GM23248 (cell line): ENCODE measurements at regions not wholly inside any gene's neighbourhood (a gene's known extent, or its start where the extent isn't known, plus 50 kb on each side); places are given as distances from the start of the nearest gene placed in this dataset.

Experiments used
- DNase-seq: peaks from one replicate; pipeline ENCODE4 v3.0.0-alpha.2; 2015
- H2AFZ ChIP-seq: fragments of 200-600 bp; sonication (generic); 2 replicates; pipeline ENCODE4 v1.6.1; 2016; ENCODE audit warnings: antibody characterized with exemption
- H3F3A ChIP-seq: fragments of 200-600 bp; sonication (generic); 2 replicates; pipeline ENCODE4 v1.6.1; 2016; ENCODE audit warnings: mild to moderate bottlenecking, antibody characterized with exemption, mixed run types; ENCODE audit not compliant: insufficient read depth
- H3K27ac ChIP-seq: fragments of 200-600 bp; sonication (generic); 2 replicates; pipeline ENCODE4 v1.5.1; 2016; ENCODE audit warnings: mild to moderate bottlenecking
- H3K27me3 ChIP-seq: fragments of 200-600 bp; sonication (generic); replicated peaks from 2 replicates; pipeline ENCODE4 v1.6.1; 2016; ENCODE audit warnings: mild to moderate bottlenecking; ENCODE audit not compliant: insufficient read depth
- H3K36me3 ChIP-seq: fragments of 200-600 bp; sonication (generic); 2 replicates; pipeline ENCODE4 v1.6.1; 2016; ENCODE audit warnings: low read depth, mild to moderate bottlenecking
- H3K4me1 ChIP-seq: fragments of 200-600 bp; sonication (generic); 2 replicates; pipeline ENCODE4 v1.6.1; 2016; ENCODE audit warnings: mild to moderate bottlenecking; ENCODE audit not compliant: insufficient read depth
- H3K4me2 ChIP-seq: fragments of 200-600 bp; sonication (generic); one replicate; pipeline ENCODE4 v1.6.1; 2016; ENCODE audit warnings: mild to moderate bottlenecking; ENCODE audit not compliant: unreplicated experiment
- H3K4me3 ChIP-seq: fragments of 200-600 bp; sonication (generic); 2 replicates; pipeline ENCODE4 v1.5.1; 2016; ENCODE audit warnings: mild to moderate bottlenecking
- H3K79me2 ChIP-seq: fragments of 200-600 bp; sonication (generic); 2 replicates; pipeline ENCODE4 v1.6.1; 2016; ENCODE audit warnings: mild to moderate bottlenecking; ENCODE audit not compliant: insufficient read depth
- H3K9ac ChIP-seq: fragments of 200-600 bp; sonication (generic); 2 replicates; pipeline ENCODE4 v1.6.1; 2016; ENCODE audit warnings: mild to moderate bottlenecking
- H3K9me2 ChIP-seq: fragments of 200-600 bp; sonication (generic); 2 replicates; pipeline ENCODE4 v1.6.1; 2016; ENCODE audit warnings: mixed run types, mild to moderate bottlenecking, moderate library complexity; ENCODE audit not compliant: insufficient read depth
- H3K9me3 ChIP-seq: fragments of 200-600 bp; sonication (generic); one replicate; pipeline ENCODE4 v1.6.1; 2017; ENCODE audit warnings: low read depth
- H4K20me1 ChIP-seq: fragments of 200-600 bp; sonication (generic); 2 replicates; pipeline ENCODE4 v1.6.0; 2016; ENCODE audit not compliant: insufficient read depth
- EZH2 ChIP-seq: fragments of 200-600 bp; sonication (generic); IDR thresholded peaks from 2 replicates; pipeline ENCODE4 v1.6.1; 2018; ENCODE audit warnings: antibody characterized with exemption, mild to moderate bottlenecking; ENCODE audit not compliant: insufficient read depth, poor library complexity, severe bottlenecking
- EZH2phosphoT487 ChIP-seq: fragments of 200-600 bp; sonication (generic); IDR thresholded peaks from 2 replicates; pipeline ENCODE4 v1.6.1; 2018; ENCODE audit warnings: antibody characterized with exemption, moderate library complexity, mild to moderate bottlenecking, low read depth; ENCODE audit not compliant: insufficient read depth
- WGBS, 2 experiments: methylation state at CpG; one replicate each; pipeline ENCODE4 v1.1.6; 2015 to 2017; ENCODE audit warnings: low lambda C conversion rate in 2 of 2, low coverage in 1 of 2; ENCODE audit errors: missing lambda C conversion rate in 2 of 2; 5-methylcytosine and 5-hydroxymethylcytosine counted together
- in situ Hi-C: fragments of 300-500 bp; cut with MboI; formaldehyde crosslinking; loops from 2 replicates; pipeline ENCODE4 v1.15.0; 2020

DNA sequence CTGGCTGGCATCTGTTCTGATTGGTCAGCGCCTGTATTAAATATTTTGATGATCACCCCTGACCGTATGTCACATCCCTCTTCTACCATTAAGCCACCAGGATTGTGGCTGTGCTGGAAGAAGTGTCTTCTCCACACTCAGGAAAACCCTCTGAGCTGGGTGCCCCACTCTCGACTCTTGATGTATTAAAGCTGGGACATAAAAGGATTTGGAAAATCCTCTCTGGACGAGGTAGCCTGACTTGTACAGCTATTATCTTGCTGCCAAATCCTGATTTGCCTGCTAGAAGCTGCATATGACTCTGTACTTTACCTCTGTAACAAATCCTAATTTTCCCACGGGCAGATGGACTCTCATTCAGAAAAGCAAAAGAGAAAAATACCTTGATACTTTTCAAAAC is 161.0 kb downstream of the SLC28A3 start:
- WGBS, 2 experiments, result 51 to 55% methylated on average over 5 of the region's 5 CpGs
- Histone ChIP-seq H3K9me3 (no peaks in the 10 kb centered on the region), H3K4me3 (no peak overlapping the region), H3K36me3 (no peaks in the 10 kb centered on the region), H3K4me2 (no peak overlapping the region), H3K9me2 (no peaks in the 10 kb centered on the region), H3K4me1 (peaks cover 17% of the 10 kb centered on the region), H3K27ac (no peak overlapping the region), H3K9ac (no peak overlapping the region), H3F3A (peaks cover 14% of the 10 kb centered on the region; the same call in 1 of the 2 replicates), H4K20me1 (no peaks in the 10 kb centered on the region), H3K79me2 (no peaks in the 10 kb centered on the region), H2AFZ (no peak overlapping the region), H3K27me3 (no peaks in the 10 kb centered on the region)
- DNase-seq, result no peak
- TF ChIP-seq EZH2phosphoT487, result no peak
- TF ChIP-seq EZH2, result no peak
- in situ Hi-C loops, result no loop called here

DNA sequence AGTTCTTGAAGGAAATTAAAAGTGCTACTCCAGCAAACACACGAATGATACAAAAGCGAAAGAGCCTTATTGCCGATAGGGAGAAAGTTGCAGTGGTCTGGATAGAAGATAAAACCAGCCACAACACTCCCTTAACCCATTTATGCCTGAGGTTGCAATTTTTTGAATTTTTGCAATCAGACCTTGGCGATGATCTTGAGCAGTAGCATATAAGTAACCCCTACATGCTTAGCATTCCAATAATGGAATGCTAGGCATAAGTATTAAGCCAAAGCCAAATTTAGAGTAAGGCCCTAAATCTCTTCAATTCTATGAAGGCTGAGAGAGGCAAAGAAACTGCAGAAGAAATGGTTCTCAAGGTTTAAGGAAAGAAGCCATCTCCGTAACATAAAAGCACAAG is 153.5 kb downstream of the SLC28A3 start:
- H3K4me1 ChIP-seq, result peaks cover 13% of the 10 kb centered on the region
- WGBS, 2 experiments, result 87% methylated on average over 5 of the region's 5 CpGs
- no peak overlapping the region for H2AFZ ChIP-seq
- H3K27ac ChIP-seq, result no peak overlapping the region
- H4K20me1 ChIP-seq, result no peaks in the 10 kb centered on the region
- H3K4me2 ChIP-seq, result no peak overlapping the region
- no peak overlapping the region for H3K9ac ChIP-seq
- H3K9me3 ChIP-seq, result no peaks in the 10 kb centered on the region
- in situ Hi-C loops, result no loop called here
- no peaks in the 10 kb centered on the region for H3K9me2 ChIP-seq
- no peaks in the 10 kb centered on the region for H3K36me3 ChIP-seq
- no peaks in the 10 kb centered on the region for H3K27me3 ChIP-seq
- TF ChIP-seq EZH2 (no peak), EZH2phosphoT487 (no peak)
- H3K79me2 ChIP-seq, result no peaks in the 10 kb centered on the region
- no peak overlapping the region for H3K4me3 ChIP-seq
- H3F3A ChIP-seq, result peaks cover 4% of the 10 kb centered on the region; the same call in 1 of the 2 replicates
- DNase-seq, result no peak

DNA sequence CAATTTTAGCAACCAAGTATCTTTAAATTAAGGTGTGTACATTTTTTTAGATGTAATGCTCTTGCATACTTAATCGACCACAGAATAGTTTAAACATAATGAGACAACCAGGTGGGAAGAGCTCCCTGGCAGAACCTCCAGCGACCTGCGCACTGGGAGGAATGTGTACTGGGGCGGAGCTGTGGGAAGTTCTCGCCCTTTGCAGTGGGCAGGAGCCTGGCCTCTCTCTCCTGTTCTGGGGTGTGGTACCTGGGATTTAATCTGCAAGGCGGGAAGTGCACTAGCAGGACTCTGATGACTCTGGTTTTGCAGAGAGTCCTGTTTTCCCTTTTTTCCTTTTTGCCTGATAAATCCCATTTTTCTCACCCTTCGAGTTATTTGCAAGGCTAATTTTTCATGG is 150.7 kb downstream of the SLC28A3 start:
- no peak overlapping the region for H3K4me2 ChIP-seq
- TF ChIP-seq EZH2 (no peak), EZH2phosphoT487 (no peak)
- 65 to 66% methylated on average over 7 of the region's 7 CpGs for WGBS, 2 experiments
- DNase-seq, result no peak
- H3K36me3 ChIP-seq, result no peaks in the 10 kb centered on the region
- H3K27ac ChIP-seq, result no peak overlapping the region
- H3K27me3 ChIP-seq, result no peaks in the 10 kb centered on the region
- 0 out of 2 replicates have a peak, but pooled peaks cover 7% of the 10 kb centered on the region for H3K4me1 ChIP-seq
- H2AFZ ChIP-seq, result no peak overlapping the region
- in situ Hi-C loops, result no loop called here
- no peaks in the 10 kb centered on the region for H3F3A ChIP-seq
- no peaks in the 10 kb centered on the region for H4K20me1 ChIP-seq
- no peaks in the 10 kb centered on the region for H3K9me2 ChIP-seq
- H3K4me3 ChIP-seq, result no peak overlapping the region
- no peak overlapping the region for H3K9ac ChIP-seq
- H3K9me3 ChIP-seq, result no peaks in the 10 kb centered on the region
- no peaks in the 10 kb centered on the region for H3K79me2 ChIP-seq

DNA sequence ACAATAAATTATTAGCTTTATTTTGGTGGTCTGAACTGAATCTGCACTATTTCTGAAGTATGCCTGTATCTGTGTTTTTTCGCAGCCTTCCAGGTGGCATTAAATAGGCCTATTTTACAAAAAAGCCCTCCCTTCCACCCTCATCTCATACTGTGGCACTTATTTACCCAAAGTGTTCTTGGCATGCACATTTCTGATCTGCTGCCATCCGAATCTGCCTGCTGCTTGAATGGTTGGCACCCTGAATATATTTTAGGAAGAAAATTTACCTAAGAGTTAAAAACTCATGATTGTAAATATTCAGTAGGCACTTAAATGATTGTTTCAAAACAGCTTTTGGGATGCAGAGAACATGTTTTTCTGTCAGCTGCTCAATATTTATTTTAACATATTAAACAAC is 150.1 kb downstream of the SLC28A3 start:
- Histone ChIP-seq H3K4me3 (no peak overlapping the region), H3K9me2 (no peaks in the 10 kb centered on the region), H4K20me1 (no peaks in the 10 kb centered on the region), H3K4me2 (no peak overlapping the region), H3K9me3 (no peaks in the 10 kb centered on the region), H3K27me3 (no peaks in the 10 kb centered on the region), H3K79me2 (no peaks in the 10 kb centered on the region), H3K27ac (no peak overlapping the region), H3K9ac (no peak overlapping the region), H3K4me1 (0 out of 2 replicates have a peak, but pooled peaks cover 7% of the 10 kb centered on the region), H3K36me3 (no peaks in the 10 kb centered on the region), H3F3A (no peaks in the 10 kb centered on the region), H2AFZ (no peak overlapping the region)
- TF ChIP-seq EZH2phosphoT487, result no peak
- TF ChIP-seq EZH2, result no peak
- 89 to 91% methylated on average over 2 of the region's 2 CpGs for WGBS, 2 experiments
- in situ Hi-C loops, result no loop called here
- no peak for DNase-seq
